PC-9 (cell line): ENCODE measurements at regions not wholly inside any gene's neighbourhood (a gene's known extent, or its start where the extent isn't known, plus 50 kb on each side); places are given as distances from the start of the nearest gene placed in this dataset.
A peak's percentile ranks its signal among the peaks of the same experiment; 100 is the strongest.

ENCODE experiments used
- BruUV-seq: library from RNA; stranded (reverse); fragments of 400-500 nt; replicated peaks from 2 replicates; lab custom pipeline; 2021; lab: Mats Ljungman, UMichigan
- CTCF ChIA-PET: fragments of 300-600 bp; sonication (Branson Sonifier 250); formaldehyde crosslinking; loops from one replicate; lab custom pipeline; 2022; ENCODE audit warnings: antibody characterized with exemption; lab: Charles Lee
- POLR2A ChIA-PET: fragments of 300-600 bp; sonication (Branson Sonifier 250); formaldehyde crosslinking; loops from one replicate; lab custom pipeline; 2022; ENCODE audit warnings: antibody characterized with exemption; ENCODE audit not compliant: unreplicated experiment; lab: Charles Lee
- DNase-seq, 2 experiments: peaks; one replicate each; pipeline versions ENCODE4 v3.0.0 to v3.0.0-alpha.2; 2015 to 2022; ENCODE audit warnings: mixed read lengths in 1 of 2
- H2AFZ ChIP-seq: fragments of 200-600 bp; sonication (generic); 2 replicates; pipeline ENCODE4 v1.8.1; 2017; ENCODE audit warnings: antibody characterized with exemption
- H3F3A ChIP-seq: fragments of 200-600 bp; sonication (generic); 2 replicates; pipeline ENCODE4 v1.8.1; 2017; ENCODE audit warnings: antibody characterized with exemption, mild to moderate bottlenecking, low read depth; ENCODE audit not compliant: insufficient read depth
- H3K27ac ChIP-seq: fragments of 200-600 bp; sonication (generic); 2 replicates; pipeline ENCODE4 v1.6.1; 2016; ENCODE audit warnings: mixed run types
- H3K27me3 ChIP-seq: fragments of 200-600 bp; sonication (generic); 2 replicates; pipeline ENCODE4 v1.6.1; 2016; ENCODE audit warnings: low read depth, mixed run types; ENCODE audit not compliant: insufficient read depth
- H3K36me3 ChIP-seq: fragments of 200-600 bp; sonication (generic); 2 replicates; pipeline ENCODE4 v1.6.1; 2016; ENCODE audit warnings: low read depth, mixed run types
- H3K4me1 ChIP-seq: fragments of 200-600 bp; sonication (generic); replicated peaks from 2 replicates; pipeline ENCODE4 v1.6.1; 2016; ENCODE audit warnings: mixed run types; ENCODE audit not compliant: insufficient read depth
- H3K4me2 ChIP-seq: fragments of 200-600 bp; sonication (generic); 2 replicates; pipeline ENCODE4 v1.6.1; 2017; ENCODE audit warnings: mixed run types
- H3K4me3 ChIP-seq: fragments of 200-600 bp; sonication (generic); 2 replicates; pipeline ENCODE4 v1.6.1; 2016; ENCODE audit warnings: mixed run types
- H3K79me2 ChIP-seq: fragments of 200-600 bp; sonication (generic); 2 replicates; pipeline ENCODE4 v1.6.1; 2017; ENCODE audit warnings: low read depth, mixed run types
- H3K9me2 ChIP-seq: fragments of 200-600 bp; sonication (generic); 2 replicates; pipeline ENCODE4 v1.8.1; 2017; ENCODE audit warnings: mild to moderate bottlenecking; ENCODE audit not compliant: insufficient read depth
- H3K9me3 ChIP-seq: fragments of 200-600 bp; sonication (generic); 2 replicates; pipeline ENCODE4 v1.8.1; 2016; ENCODE audit warnings: low read depth; ENCODE audit not compliant: insufficient read depth
- H4K20me1 ChIP-seq: fragments of 200-600 bp; sonication (generic); 2 replicates; pipeline ENCODE4 v1.8.1; 2017; ENCODE audit not compliant: insufficient read depth
- CTCF ChIP-seq: fragments of 200-600 bp; sonication (generic); conservative IDR thresholded peaks from 2 replicates; pipeline ENCODE4 v1.6.1; 2017; ENCODE audit warnings: mixed run types, antibody characterized with exemption, mild to moderate bottlenecking, moderate library complexity
- EZH2 ChIP-seq: fragments of 200-600 bp; sonication (generic); IDR thresholded peaks from 2 replicates; pipeline ENCODE4 v1.8.0; 2017; ENCODE audit warnings: antibody characterized with exemption, low read depth
- intact Hi-C: fragments of 100-400 bp; cut with micrococcal nuclease; formaldehyde crosslinking; loops from one replicate; pipeline ENCODE4 v1.10.0; 2022; ENCODE audit not compliant: unreplicated experiment

DNA sequence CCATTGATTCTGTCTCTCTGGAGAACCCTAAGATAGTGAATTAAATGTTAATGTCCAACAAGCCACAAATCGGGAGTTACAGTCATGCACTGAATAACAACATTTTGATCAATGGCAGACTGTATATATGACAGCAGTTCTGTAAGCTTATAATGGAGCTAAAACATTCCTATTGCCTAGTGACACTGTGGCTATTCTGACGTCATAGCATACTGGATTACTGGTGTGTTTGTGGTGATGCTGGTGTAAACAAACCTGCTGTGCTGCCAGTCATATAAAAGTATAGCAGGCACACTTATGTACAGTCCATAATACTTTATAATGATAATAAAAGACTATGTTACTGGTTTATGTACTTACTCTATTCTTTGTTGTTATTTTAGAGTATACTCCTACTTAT lies 56.7 kb upstream of the BICD1 start:
- BruUV-seq: no TSS peak

DNA sequence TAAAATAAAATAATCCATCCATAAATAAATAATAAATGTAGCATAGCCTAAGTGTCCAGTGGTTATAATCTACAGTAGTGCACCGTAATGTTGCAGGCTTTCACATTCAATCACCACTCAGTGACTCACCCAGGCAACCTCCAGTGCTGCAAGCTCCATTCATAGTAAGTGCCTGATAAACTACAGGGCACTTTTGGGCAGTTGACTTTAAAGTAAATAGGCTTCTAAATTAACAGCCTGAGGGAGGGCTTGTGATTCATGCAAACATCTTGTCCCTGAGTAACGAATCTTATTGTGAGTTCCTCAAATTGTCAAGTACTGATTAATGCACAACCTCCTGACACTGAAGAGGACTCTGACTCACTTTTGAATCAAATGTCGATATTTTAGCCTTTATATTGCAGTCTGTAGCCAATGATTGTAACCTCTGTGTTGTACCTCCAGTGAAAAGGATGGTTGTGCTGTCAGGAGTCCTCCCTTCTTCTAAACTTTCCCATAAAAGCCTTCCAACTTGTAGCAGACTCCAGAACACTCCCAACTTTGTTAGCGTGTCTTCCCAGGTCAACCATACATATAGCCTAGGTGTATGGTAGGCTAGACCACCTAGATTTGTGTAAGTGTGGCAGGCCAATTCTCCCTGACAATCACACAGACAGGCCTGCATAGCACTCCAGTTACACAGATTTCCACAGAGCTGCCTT lies 55.0 kb upstream of the BICD1 start:
- CTCF ChIA-PET: interaction anchor here (0.5 to 1.0 kb wide), 4 partner anchors 148 to 648 kb away, joined by 3 to 7 read pairs (median 4); no protein-coding TSS in a partner anchor
- Histone ChIP-seq H4K20me1 (no peaks in the 10 kb centered on the region), H3F3A (peaks cover 19% of the 10 kb centered on the region), H3K9me3 (peaks cover 5% of the 10 kb centered on the region; the same call in 1 of the 2 replicates), H3K4me2 (peak overlapping the region; percentile 45), H3K27me3 (no peaks in the 10 kb centered on the region), H3K36me3 (no peaks in the 10 kb centered on the region), H2AFZ (no peak overlapping the region), H3K27ac (peak overlapping the region; percentile 71), H3K79me2 (no peaks in the 10 kb centered on the region), H3K4me1 (peaks cover 21% of the 10 kb centered on the region), H3K9me2 (no peaks in the 10 kb centered on the region), H3K4me3 (no peak overlapping the region)
- TF ChIP-seq EZH2 (no peak), CTCF (no peak)
- BruUV-seq: no TSS peak
- intact Hi-C loops: loop anchor here (1.0 to 5.0 kb wide), 2 partner anchors 369 to 399 kb away; no protein-coding TSS in a partner anchor
- peak; percentile 71 to 99 for DNase-seq
- POLR2A ChIA-PET: interaction anchor here (0.6 kb wide), 2 partner anchors 46 to 336 kb away, joined by 3 to 4 read pairs; no protein-coding TSS in a partner anchor

More for the DNA sequence above, 56.7 kb upstream of the BICD1 start:
- Histone ChIP-seq H3K27ac (no peak overlapping the region), H4K20me1 (no peaks in the 10 kb centered on the region), H3K9me2 (no peaks in the 10 kb centered on the region), H3K4me3 (no peak overlapping the region), H3K4me2 (no peak overlapping the region), H3K4me1 (peaks cover 21% of the 10 kb centered on the region), H3K36me3 (no peaks in the 10 kb centered on the region), H3F3A (peaks cover 19% of the 10 kb centered on the region), H3K27me3 (no peaks in the 10 kb centered on the region), H2AFZ (no peak overlapping the region), H3K9me3 (peaks cover 9% of the 10 kb centered on the region), H3K79me2 (no peaks in the 10 kb centered on the region)
- ChIA-PET POLR2A (interaction anchor here (0.5 to 0.6 kb wide), 2 partner anchors 22 to 357 kb away, joined by 8 read pairs; no protein-coding TSS in a partner anchor), CTCF (interaction anchor here (0.5 to 1.4 kb wide), 2 partner anchors 11 to 151 kb away, joined by 4 to 6 read pairs; no protein-coding TSS in a partner anchor)
- TF ChIP-seq CTCF (no peak), EZH2 (no peak)
- intact Hi-C loops: loop anchor here (5.0 kb wide), 1 partner anchor 398 kb away; no protein-coding TSS in a partner anchor
- no peak for DNase-seq

GRCh38 chr12:32052212-32052713 lies 54.4 kb upstream of the BICD1 start:
- Histone ChIP-seq H3K9me2 (no peaks in the 10 kb centered on the region), H3K27ac (peak overlapping the region; percentile 71), H3K4me2 (peak overlapping the region; percentile 45), H3K9me3 (peaks cover 5% of the 10 kb centered on the region; the same call in 1 of the 2 replicates), H2AFZ (no peak overlapping the region), H3K36me3 (no peaks in the 10 kb centered on the region), H3K4me1 (peaks cover 21% of the 10 kb centered on the region), H3K27me3 (no peaks in the 10 kb centered on the region), H4K20me1 (no peaks in the 10 kb centered on the region), H3F3A (peaks cover 19% of the 10 kb centered on the region), H3K79me2 (no peaks in the 10 kb centered on the region), H3K4me3 (no peak overlapping the region)
- no TSS peak for BruUV-seq
- POLR2A ChIA-PET: interaction anchor here (0.6 kb wide), 1 partner anchor 47 kb away, joined by 4 read pairs; no protein-coding TSS in a partner anchor
- CTCF ChIA-PET: interaction anchor here (0.6 kb wide), 1 partner anchor 235 kb away, joined by 4 read pairs; no protein-coding TSS in a partner anchor
- DNase-seq: no peak
- TF ChIP-seq EZH2: no peak
- TF ChIP-seq CTCF: no peak
- intact Hi-C loops: loop anchor here (5.0 kb wide), 1 partner anchor 400 kb away; no protein-coding TSS in a partner anchor
